Neural crest cell (in vitro differentiated cells): ENCODE measurements at regions not wholly inside any gene's neighbourhood (a gene's known extent, or its start where the extent isn't known, plus 50 kb on each side); places are given as distances from the start of the nearest gene placed in this dataset.

Experiments
- DNase-seq: peaks from one replicate; pipeline ENCODE4 v3.0.0; 2021; ENCODE audit warnings: low read depth, mixed read lengths, low spot score
- H3K27ac Mint-ChIP-seq: one replicate; pipeline ENCODE4 v1.8.0; 2021; ENCODE audit warnings: mild to moderate bottlenecking, mixed read lengths; ENCODE audit not compliant: unreplicated experiment
- H3K27me3 Mint-ChIP-seq: 2 replicates; pipeline ENCODE4 v1.8.0; 2021; ENCODE audit warnings: low read depth, mild to moderate bottlenecking, mixed read lengths
- H3K36me3 Mint-ChIP-seq: 2 replicates; pipeline ENCODE4 v1.8.0; 2021; ENCODE audit warnings: low read depth, mild to moderate bottlenecking, mixed read lengths
- H3K4me1 Mint-ChIP-seq: 2 replicates; pipeline ENCODE4 v1.8.0; 2021; ENCODE audit warnings: mixed read lengths
- H3K4me3 Mint-ChIP-seq: one replicate; pipeline ENCODE4 v1.8.0; 2021; ENCODE audit warnings: mild to moderate bottlenecking, mixed read lengths
- H3K9me3 Mint-ChIP-seq: 2 replicates; pipeline ENCODE4 v1.8.0; 2021; ENCODE audit warnings: mixed read lengths
- TF ChIP-seq, protein P1 (sequence below): fragments of 200-600 bp; sonication (generic); conservative IDR thresholded peaks from 2 replicates; pipeline ENCODE4 v1.5.0; 2021; ENCODE audit warnings: antibody characterized with exemption, mild to moderate bottlenecking

- H3K9me3 Mint-ChIP-seq = peaks cover 3% of the 10 kb centered on the region
- H3K4me1 Mint-ChIP-seq = no peaks in the 10 kb centered on the region
- TF ChIP-seq, protein P1, sequence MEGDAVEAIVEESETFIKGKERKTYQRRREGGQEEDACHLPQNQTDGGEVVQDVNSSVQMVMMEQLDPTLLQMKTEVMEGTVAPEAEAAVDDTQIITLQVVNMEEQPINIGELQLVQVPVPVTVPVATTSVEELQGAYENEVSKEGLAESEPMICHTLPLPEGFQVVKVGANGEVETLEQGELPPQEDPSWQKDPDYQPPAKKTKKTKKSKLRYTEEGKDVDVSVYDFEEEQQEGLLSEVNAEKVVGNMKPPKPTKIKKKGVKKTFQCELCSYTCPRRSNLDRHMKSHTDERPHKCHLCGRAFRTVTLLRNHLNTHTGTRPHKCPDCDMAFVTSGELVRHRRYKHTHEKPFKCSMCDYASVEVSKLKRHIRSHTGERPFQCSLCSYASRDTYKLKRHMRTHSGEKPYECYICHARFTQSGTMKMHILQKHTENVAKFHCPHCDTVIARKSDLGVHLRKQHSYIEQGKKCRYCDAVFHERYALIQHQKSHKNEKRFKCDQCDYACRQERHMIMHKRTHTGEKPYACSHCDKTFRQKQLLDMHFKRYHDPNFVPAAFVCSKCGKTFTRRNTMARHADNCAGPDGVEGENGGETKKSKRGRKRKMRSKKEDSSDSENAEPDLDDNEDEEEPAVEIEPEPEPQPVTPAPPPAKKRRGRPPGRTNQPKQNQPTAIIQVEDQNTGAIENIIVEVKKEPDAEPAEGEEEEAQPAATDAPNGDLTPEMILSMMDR = no peak
- H3K4me3 Mint-ChIP-seq = no peak overlapping the region
- no peaks in the 10 kb centered on the region for H3K36me3 Mint-ChIP-seq
- DNase-seq = no peak
- H3K27ac Mint-ChIP-seq = no peak overlapping the region
- no peaks in the 10 kb centered on the region for H3K27me3 Mint-ChIP-seq
Observed at GRCh38 chr11:111115890-111116289, 129.6 kb upstream of the POU2AF2 start.

- TF ChIP-seq, protein P1 = no peak
- Mint-ChIP-seq H3K27me3 (no peaks in the 10 kb centered on the region), H3K27ac (no peak overlapping the region), H3K9me3 (peaks cover 3% of the 10 kb centered on the region), H3K4me1 (no peaks in the 10 kb centered on the region), H3K36me3 (no peaks in the 10 kb centered on the region), H3K4me3 (no peak overlapping the region)
- no peak for DNase-seq
Observed at GRCh38 chr11:111114091-111114490, 131.4 kb upstream of the POU2AF2 start.

GRCh38 chr11:111112614-111113013 is 132.9 kb upstream of the POU2AF2 start:
- Mint-ChIP-seq H3K4me1 (no peaks in the 10 kb centered on the region), H3K36me3 (no peaks in the 10 kb centered on the region)
- TF ChIP-seq, protein P1 = no peak

GRCh38 chr11:111107501-111107900 is 138.0 kb upstream of the POU2AF2 start:
- Mint-ChIP-seq H3K4me3 (no peak overlapping the region), H3K27ac (no peak overlapping the region), H3K36me3 (no peaks in the 10 kb centered on the region), H3K9me3 (no peaks in the 10 kb centered on the region), H3K27me3 (peaks cover 13% of the 10 kb centered on the region), H3K4me1 (no peaks in the 10 kb centered on the region)
- no peak for DNase-seq
- TF ChIP-seq, protein P1 = no peak

More at GRCh38 chr11:111112614-111113013, 132.9 kb upstream of the POU2AF2 start:
- no peaks in the 10 kb centered on the region for H3K27me3 Mint-ChIP-seq
- peaks cover 3% of the 10 kb centered on the region for H3K9me3 Mint-ChIP-seq
- no peak overlapping the region for H3K27ac Mint-ChIP-seq
- DNase-seq = no peak
- no peak overlapping the region for H3K4me3 Mint-ChIP-seq

GRCh38 chr11:111106641-111107040 is 138.9 kb upstream of the POU2AF2 start:
- Mint-ChIP-seq H3K4me3 (no peak overlapping the region), H3K9me3 (no peaks in the 10 kb centered on the region), H3K36me3 (no peaks in the 10 kb centered on the region), H3K27ac (no peak overlapping the region), H3K4me1 (no peaks in the 10 kb centered on the region), H3K27me3 (peaks cover 16% of the 10 kb centered on the region)
- no peak for DNase-seq
- TF ChIP-seq, protein P1 = no peak

DNA sequence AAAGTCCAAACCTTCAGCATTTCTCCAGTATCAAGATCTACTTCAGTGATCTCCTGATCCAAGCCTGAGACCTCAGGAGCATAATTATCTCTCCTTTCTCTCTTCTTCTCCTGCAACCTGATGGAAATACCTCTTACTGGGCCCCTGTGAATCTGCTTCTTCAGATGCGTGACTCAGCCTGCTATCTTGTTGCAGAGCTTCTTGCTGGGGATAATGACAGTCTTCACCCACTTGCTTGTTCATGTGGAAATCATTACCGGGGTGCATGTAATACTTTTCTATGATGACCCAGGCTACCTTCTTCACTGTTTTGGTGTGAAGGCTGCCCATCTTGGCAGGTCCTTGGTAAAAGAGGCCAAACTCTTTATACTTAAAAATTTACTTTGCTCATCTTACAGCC is 140.0 kb upstream of the POU2AF2 start:
- H3K27me3 Mint-ChIP-seq = peaks cover 16% of the 10 kb centered on the region
- no peaks in the 10 kb centered on the region for H3K36me3 Mint-ChIP-seq
- H3K27ac Mint-ChIP-seq = no peak overlapping the region
- no peak for DNase-seq
- no peaks in the 10 kb centered on the region for H3K9me3 Mint-ChIP-seq
- TF ChIP-seq, protein P1 = no peak
- no peak overlapping the region for H3K4me3 Mint-ChIP-seq
- H3K4me1 Mint-ChIP-seq = no peaks in the 10 kb centered on the region
